Superior temporal gyrus (tissue), 1 donor: ENCODE measurements at regions not wholly inside any gene's neighbourhood (a gene's known extent, or its start where the extent isn't known, plus 50 kb on each side); places are given as distances from the start of the nearest gene placed in this dataset.
"Not testable (repeated sequence)": the region's sequence is repeated elsewhere in the genome, so short reads cannot be mapped to it uniquely, and the experiment has no call there.

Experiments
- DNase-seq: peaks from one replicate; pipeline ENCODE4 v3.0.0-alpha.2; 2016; ENCODE audit errors: extremely low spot score

DNA sequence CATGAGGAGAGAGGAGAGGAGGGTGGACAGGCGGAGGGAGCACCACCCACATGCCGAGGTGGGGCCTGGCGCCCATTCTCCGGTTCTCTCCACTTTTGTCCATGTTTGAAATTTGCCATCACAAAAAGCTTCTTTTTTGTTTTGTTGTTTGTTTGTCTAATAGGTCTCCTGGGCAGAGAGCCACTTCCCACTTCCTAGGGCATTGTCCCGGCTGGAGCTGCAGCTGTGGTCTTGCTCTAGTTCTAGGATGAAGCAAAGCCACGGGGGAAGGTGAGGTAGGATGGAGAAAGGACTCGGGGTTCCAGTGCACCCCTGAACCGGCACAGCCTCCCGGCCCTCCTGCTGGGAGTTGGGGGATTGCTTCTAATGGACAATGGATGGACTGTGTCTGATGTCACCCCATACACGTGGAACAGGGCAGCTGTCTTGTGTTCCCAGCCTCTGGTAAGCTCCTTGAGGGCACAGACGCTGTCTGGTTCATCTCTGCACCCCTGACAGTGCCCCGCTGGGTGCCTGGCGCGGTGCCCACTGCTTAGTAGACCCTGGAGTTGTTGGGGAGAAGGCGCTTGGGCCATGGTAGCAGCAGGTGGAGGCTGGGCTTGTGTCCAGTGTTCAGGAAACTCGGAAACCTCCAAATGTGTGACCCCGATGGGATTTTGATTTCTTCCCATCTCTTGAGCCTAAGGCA, 278.4 kb downstream of the NDUFA10 start:
- peak; percentile 19 for DNase-seq

DNA sequence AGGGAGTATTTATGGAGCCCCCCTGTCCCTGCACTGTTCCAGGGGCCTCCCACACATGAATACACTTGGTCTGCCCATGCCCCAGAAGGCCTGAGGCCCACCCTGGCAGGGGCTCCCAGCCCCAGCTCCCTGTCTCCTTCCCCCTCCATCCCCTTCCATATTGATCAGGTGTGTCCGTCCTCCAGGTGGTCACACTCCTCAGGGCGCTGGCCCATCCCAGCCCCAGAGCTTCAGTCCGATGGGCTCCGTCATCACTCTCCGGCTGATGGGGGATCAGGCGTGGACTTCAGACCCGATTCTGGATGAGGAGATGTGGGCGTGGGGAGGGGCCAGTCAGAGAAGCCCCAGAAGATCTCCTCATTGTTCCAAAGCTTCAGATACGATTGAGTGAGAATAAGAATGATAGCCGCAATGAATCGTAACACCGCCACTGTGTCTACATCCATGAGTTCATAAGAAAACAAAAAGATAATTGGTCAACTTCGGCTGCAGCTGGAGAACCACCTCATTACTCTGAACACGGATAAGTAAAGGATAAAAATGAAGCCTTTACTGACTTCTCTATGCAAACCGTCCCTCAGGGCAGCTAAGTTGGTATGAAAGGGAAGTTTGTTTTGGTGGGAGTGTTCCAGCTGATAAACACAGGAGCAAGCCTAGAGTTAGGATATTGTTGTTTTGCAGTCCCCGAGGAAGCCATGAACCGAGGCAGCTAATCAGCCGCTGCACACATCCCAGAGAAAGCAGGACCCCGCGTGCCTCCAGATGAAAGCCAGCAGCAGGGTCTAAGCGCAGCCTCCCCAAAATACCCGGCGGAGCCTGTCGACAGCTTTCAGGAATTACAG, 279.5 kb downstream of the NDUFA10 start:
- DNase-seq = no peak

- DNase-seq = no peak
Measured at GRCh38 chr2:239744706-239745340, 280.3 kb downstream of the NDUFA10 start.

DNA sequence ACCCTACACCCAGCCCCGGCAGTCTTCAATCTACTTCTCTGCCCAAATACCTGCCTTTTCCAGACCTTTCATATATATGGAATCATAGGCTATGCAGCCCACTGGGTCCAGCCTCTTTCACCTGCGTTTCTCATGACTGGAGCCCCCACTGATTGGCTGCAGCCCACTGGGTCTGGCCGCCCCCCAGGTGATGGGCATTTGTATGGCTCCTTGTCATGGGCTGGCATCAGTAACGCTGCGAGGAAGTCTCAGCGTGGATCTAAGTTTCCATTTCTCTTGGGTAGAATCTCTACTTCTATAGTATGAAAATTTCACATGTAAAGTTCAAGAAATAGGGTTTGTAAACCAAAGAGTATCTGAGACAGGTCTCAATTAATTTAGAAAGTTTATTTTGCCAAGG, 281.9 kb downstream of the NDUFA10 start:
- DNase-seq = no peak

DNA sequence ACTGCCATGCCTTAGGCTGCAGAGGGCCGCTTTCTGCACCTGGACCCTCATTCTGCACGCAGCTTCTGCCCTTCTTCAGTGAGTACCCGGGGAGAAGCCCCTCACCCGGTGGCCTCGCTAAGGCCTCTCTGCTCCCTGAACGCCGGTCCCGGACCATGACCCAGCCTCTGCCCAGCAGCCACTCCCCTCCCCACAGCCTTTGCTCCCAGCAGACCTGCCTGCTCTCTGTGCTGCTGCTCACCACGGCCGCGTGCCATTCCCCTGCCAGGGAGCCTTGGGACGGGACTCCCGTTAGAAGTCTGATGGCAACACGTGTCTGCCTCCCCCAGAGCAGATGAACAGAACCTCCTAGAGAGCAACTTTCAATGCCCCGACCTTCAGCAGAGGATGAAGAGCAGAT, 282.8 kb downstream of the NDUFA10 start:
- no peak for DNase-seq

DNA sequence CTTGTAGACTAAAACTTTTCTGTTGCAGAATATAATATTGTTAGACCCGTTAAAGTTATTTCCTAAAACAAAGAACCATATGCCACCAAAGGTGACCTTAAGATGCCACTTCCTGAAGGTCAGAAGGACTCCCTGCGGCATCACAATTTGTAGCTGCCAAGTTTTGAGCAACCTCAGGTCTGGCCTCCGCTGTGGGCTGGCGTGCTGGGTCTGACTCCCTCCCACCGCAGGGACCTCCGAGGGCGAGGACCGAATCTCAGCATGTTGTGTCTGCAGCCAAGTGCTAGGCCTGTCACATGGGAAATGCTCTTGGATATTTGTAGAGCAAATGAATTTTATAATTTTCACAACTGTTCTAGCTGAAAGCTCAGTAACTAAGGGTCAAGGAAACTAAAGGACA, 285.9 kb downstream of the NDUFA10 start:
- no peak for DNase-seq

DNA sequence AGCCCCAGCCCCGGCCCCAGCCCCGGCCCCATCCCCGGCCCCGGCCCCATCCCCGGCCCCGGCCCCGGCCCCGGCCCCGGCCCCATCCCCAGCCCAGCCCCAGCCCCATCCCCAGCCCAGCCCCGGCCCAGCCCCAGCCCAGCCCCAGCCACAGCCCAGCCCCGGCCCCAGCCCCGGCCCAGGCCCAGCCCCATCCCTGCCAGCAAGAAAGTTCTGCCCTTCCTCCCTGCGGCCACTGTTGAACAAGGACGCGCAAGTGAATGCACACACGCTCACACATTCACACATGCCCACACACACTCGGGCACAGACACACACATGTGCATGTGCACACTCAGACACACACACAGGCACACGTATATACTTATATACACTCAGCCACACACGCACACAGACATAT, 287.0 kb downstream of the NDUFA10 start:
- DNase-seq = no peak

- no peak for DNase-seq
Measured at GRCh38 chr2:239737144-239737463, 288.0 kb downstream of the NDUFA10 start.

DNA sequence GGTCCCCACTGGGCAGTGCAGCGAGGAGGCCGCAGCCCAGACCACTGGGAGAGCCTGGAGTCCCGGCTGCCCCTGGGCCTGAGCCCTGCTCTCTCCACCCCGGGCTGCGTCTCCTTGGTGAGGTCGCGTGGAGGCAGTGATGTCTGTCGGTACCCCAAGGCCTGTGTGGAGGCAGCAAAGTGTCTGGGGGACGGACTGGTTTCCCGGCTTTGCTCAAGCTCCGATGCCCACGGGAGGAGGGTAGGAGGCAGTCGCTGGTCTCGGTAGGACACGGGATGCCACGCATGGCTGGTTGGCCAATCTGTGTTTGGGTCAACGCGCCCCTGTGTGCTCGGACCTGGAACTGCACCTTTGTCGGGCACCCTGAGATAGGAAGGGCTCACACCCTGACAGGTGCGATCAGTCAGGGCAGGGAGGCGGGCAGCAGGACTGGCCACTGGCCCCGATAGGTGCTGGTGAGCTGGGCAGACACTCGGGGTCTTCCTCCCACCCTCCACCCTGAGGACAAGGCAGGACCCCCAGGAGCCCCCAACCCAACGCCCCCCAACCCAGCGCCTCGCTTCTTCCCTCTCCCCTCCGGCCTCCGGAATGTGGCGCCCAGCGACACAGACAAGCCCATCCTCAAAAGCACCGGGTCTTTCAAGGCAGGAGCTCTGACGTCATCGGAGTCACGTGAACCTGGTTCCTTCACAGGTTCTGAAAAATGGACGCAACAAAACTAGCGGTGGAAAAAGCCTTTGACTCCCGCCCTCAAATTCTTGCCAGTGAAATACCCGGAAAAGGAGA, 288.6 kb downstream of the NDUFA10 start:
- DNase-seq = no peak

GRCh38 chr2:239735829-239736357, 289.2 kb downstream of the NDUFA10 start:
- DNase-seq = no peak

- peak; percentile 69 for DNase-seq
Measured at GRCh38 chr2:239735131-239735828, 289.9 kb downstream of the NDUFA10 start.

- no peak for DNase-seq
Measured at GRCh38 chr2:239734436-239735005, 290.6 kb downstream of the NDUFA10 start.

DNA sequence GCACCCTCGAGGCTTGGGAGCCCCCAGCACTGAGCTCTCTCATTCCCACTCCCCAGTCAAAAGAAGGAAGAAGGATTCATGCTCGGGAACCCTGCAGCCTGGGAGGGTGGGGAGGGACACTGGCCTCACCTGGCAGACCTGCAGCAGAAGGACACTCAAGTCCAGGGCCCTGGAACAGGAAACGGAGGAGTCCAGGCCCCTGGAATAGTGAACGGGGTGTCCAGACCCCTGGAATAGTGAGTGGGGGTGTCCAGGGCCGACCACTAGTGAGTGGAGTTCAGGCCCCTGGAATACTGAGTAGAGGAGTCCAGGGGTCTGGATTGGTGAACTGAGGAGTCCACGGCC, 292.5 kb downstream of the NDUFA10 start:
- no peak for DNase-seq

GRCh38 chr2:239731998-239732665, 293.0 kb downstream of the NDUFA10 start:
- no peak for DNase-seq

DNA sequence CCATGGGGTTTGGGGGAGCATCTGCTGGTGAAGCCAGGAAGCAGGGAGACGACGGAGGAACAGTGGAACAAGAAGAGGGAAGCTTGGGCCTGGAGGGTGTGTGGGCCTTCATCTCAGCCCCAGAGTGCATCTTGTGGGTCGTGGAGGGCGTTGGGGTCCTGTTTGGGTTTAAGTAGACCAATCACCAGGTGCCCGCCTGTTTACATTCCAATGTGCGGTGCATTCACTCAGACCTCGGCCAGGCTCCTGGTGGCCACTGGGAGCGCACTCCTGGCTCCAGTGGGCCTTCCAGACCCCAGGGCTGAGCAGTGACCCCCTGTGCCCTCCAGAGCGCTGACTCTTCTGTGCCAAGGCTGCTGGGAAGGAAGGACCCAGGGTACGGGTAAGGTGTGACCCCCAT, 293.7 kb downstream of the NDUFA10 start:
- DNase-seq = no peak

DNA sequence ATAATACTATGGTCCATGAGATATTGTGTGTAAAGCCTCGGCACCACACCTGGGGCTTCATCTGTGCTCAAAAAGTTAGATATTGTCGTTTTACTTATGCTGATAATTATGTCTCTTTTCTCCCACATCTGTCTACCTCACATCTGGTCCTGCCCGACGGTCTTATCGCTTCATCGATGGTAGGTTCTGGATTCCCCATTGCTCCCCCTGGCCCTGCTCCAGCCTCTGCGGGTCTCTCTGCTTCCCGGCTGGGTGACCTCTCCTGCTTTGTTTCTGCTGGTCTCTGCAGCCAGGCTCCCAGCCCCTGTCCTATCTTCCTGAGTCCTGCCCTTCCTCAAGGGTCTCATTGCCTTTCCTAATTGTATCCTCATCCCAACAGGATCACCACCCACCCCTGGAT, 294.2 kb downstream of the NDUFA10 start:
- DNase-seq = no peak

DNA sequence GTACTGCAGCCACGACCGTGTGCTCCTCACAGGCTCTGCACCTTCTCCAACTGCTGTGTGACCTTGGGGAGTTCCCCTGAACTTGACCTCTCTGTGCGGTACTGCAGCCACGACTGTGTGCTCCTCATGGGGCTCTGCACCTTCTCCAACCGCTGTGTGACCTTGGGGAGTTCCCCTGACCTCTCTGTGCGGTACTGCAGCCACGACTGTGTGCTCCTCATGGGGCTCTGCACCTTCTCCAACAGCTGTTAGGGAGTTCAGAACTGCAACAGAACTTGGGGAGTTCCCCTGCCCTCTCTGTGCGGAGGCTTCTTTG, 294.6 kb downstream of the NDUFA10 start:
- DNase-seq = not testable (repeated sequence)

DNA sequence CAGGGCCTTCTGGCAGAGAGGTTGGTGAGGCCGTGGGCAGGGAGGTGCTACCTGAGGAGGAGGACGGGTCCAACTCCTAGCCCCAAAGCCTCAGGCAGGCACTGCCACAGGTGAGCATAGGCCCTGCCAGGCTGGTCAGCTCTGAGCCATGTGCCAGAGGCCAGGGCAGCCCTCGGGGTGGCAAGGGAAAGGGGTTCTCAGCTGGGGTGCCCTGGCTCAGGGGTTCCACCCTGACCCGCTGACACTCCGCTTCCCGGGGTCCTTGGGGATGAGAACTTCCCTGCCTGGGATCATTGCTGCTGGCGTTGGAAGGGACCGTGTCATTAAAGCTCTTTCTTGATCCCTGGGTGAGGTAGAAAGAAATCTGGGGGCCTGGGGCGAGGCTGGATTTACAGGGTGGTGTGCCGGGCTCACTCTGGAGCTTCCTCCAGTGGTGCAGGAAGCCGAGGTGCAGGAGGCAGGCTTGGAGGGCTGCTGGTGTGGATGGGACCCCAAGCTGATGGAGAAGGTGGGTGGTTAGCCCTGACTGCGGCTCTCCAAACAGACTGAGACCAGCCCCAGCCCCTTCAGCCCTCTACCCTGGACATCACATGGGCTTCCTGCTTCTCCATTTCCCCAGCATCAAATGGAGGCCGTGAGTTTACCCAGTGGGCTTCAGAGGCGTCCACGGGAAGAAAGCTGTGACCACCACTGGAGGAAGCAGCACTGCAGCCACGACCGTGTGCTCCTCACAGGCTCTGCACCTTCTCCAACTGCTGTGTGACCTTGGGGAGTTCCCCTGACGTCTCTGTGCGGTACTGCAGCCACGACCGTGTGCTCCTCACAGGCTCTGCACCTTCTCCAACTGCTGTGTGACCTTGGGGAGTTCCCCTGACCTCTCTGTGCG, 295.2 kb downstream of the NDUFA10 start:
- DNase-seq = no peak

DNA sequence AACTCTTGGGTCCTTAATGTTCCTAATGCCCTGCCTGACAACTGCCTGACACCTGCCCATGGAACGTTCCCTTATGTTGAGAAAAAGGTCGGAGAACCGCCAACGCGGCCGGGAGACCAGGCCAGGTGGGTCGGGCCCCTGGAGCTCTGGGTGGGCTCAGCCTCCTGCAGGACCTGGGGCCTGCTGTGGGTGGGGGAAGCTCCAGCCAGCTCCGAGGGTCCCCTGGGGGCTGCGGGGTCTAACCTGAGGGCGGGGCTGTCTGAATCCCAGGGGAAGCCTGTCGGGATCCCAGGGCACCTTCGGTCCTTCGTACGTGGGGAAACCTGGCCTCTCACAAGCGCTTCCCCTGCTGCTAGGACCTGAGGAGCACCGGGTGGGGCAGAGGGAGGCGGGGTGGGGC, 296.0 kb downstream of the NDUFA10 start:
- no peak for DNase-seq

DNA sequence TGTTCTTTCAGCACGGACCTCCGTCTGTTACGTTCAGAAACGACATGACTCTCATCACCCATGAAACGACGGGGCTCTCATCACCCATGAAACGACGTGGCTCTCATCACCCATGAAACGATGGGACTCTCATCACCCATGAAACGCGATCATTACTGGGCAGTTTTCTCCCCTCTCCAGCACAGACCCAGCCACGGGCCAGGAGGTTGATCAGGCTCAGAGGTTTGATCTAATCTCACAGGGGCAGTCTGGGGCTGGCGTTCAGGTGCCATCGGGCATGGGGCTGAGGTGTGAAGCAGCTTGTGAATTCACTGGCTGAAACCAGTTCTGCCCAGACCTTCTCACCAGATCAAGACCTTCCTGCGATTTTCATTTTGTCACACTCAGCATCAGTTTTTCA, 296.4 kb downstream of the NDUFA10 start:
- no peak for DNase-seq
